SK-N-SH (cell line): ENCODE measurements at regions not wholly inside any gene's neighbourhood (a gene's known extent, or its start where the extent isn't known, plus 50 kb on each side); places are given as distances from the start of the nearest gene placed in this dataset.

ENCODE experiments used
- CTCF ChIA-PET: fragments of 300-600, 350-600 bp; formaldehyde crosslinking; extraction: SDS; loops from one replicate; lab custom pipeline; 2021; lab: Yijun Ruan, JAX
- POLR2A ChIA-PET: fragments of 350-600 bp; sonication (Branson Sonifier 250); formaldehyde crosslinking; extraction: SDS; loops from one replicate; lab custom pipeline; 2020; ENCODE audit warnings: antibody characterized with exemption, inconsistent platforms; lab: Yijun Ruan, JAX
- DNase-seq: peaks from one replicate; pipeline ENCODE4 v3.0.0; 2012
- H2AFZ ChIP-seq: fragments of 200-600 bp; sonication (generic); 2 replicates; pipeline ENCODE4 v1.8.1; 2016; ENCODE audit warnings: antibody characterized with exemption, mild to moderate bottlenecking, low read depth
- H3F3A ChIP-seq: fragments of 200-600 bp; sonication (generic); replicated peaks from 2 replicates; pipeline ENCODE3; 2016; ENCODE audit warnings: antibody characterized with exemption, mild to moderate bottlenecking; ENCODE audit not compliant: insufficient read depth
- H3K27ac ChIP-seq, 2 experiments: fragments of 200-500 bp in 1 of 2; fragments of 200-600 bp in 1 of 2; sonication (Bioruptor generic) in 1 of 2; sonication (generic), shearing (Covaris generic) in 1 of 2; 2 replicates each; pipeline versions ENCODE4 v1.5.1 to v1.6.1; 2014 to 2016; ENCODE audit warnings: low read depth in 2 of 2, inconsistent platforms in 1 of 2, low read length in 1 of 2, mild to moderate bottlenecking in 1 of 2, mixed read lengths in 1 of 2
- H3K27me3 ChIP-seq: fragments of 200-600 bp; sonication (generic), shearing (Covaris generic); 2 replicates; pipeline ENCODE4 v1.6.1; 2016; ENCODE audit warnings: mixed run types; ENCODE audit not compliant: insufficient read depth
- H3K36me3 ChIP-seq, 2 experiments: fragments of 200-500 bp in 1 of 2; fragments of 200-600 bp in 1 of 2; sonication (Bioruptor generic) in 1 of 2; sonication (generic) in 1 of 2; replicated peaks in 1 of 2; 2 replicates each; pipeline versions ENCODE3 to v1.5.1; 2014 to 2016; ENCODE audit warnings: low read length in 1 of 2, mild to moderate bottlenecking in 1 of 2; ENCODE audit not compliant: insufficient read depth in 2 of 2, control insufficient read depth in 1 of 2
- H3K4me1 ChIP-seq, 2 experiments: fragments of 200-500 bp in 1 of 2; fragments of 200-600 bp in 1 of 2; sonication (Bioruptor generic) in 1 of 2; sonication (generic), shearing (Covaris generic) in 1 of 2; 2 replicates each; pipeline versions ENCODE4 v1.5.1 to v1.6.1; 2014 to 2016; ENCODE audit warnings: low read depth in 1 of 2, low read length in 1 of 2, mixed run types in 1 of 2; ENCODE audit not compliant: insufficient read depth in 2 of 2, control insufficient read depth in 1 of 2
- H3K4me2 ChIP-seq: fragments of 200-600 bp; sonication (generic), shearing (Covaris generic); 2 replicates; pipeline ENCODE4 v1.6.1; 2017; ENCODE audit warnings: mixed run types
- H3K4me3 ChIP-seq, 2 experiments: fragments of 200-500 bp in 1 of 2; fragments of 200-600 bp in 1 of 2; sonication (Bioruptor generic) in 1 of 2; sonication (generic), shearing (Covaris generic) in 1 of 2; 2 replicates each; pipeline versions ENCODE4 v1.5.1 to v1.8.1; 2014 to 2016; ENCODE audit warnings: low read depth in 2 of 2, inconsistent platforms in 1 of 2, low read length in 1 of 2, mild to moderate bottlenecking in 1 of 2, mixed read lengths in 1 of 2, moderate library complexity in 1 of 2
- H3K79me2 ChIP-seq: fragments of 200-600 bp; sonication (generic); 2 replicates; pipeline ENCODE4 v1.8.1; 2017; ENCODE audit warnings: mild to moderate bottlenecking; ENCODE audit not compliant: insufficient read depth
- H3K9ac ChIP-seq: fragments of 200-600 bp; sonication (generic); 2 replicates; pipeline ENCODE4 v1.6.1; 2017; ENCODE audit warnings: mixed run types
- H3K9me2 ChIP-seq: fragments of 200-600 bp; sonication (generic); 2 replicates; pipeline ENCODE4 v1.6.1; 2017; ENCODE audit warnings: mixed run types
- H3K9me3 ChIP-seq: fragments of 200-600 bp; sonication (generic); 2 replicates; pipeline ENCODE4 v1.6.1; 2017; ENCODE audit warnings: mixed run types, mild to moderate bottlenecking, moderate library complexity
- H4K20me1 ChIP-seq: fragments of 200-600 bp; sonication (generic); 2 replicates; pipeline ENCODE4 v1.6.1; 2017; ENCODE audit warnings: mild to moderate bottlenecking, mixed run types; ENCODE audit not compliant: insufficient read depth
- EZH2phosphoT487 ChIP-seq: fragments of 200-600 bp; sonication (generic); IDR thresholded peaks from 2 replicates; pipeline ENCODE4 v1.6.1; 2017; ENCODE audit warnings: low read depth, mixed run types, mild to moderate bottlenecking, antibody characterized with exemption, moderate library complexity, borderline replicate concordance
- FOSL2 ChIP-seq: IDR thresholded peaks from 2 replicates; pipeline ENCODE4 v1.4.0; 2012; ENCODE audit warnings: low read depth, mild to moderate bottlenecking, moderate library complexity, borderline replicate concordance
- MEF2A ChIP-seq: IDR thresholded peaks from 2 replicates; pipeline ENCODE4 v1.4.0; 2012; ENCODE audit warnings: low read depth, borderline replicate concordance
- NRF1 ChIP-seq: IDR thresholded peaks from 2 replicates; pipeline ENCODE4 v1.6.1; 2012; ENCODE audit warnings: low read depth, mild to moderate bottlenecking, low read length
- RAD21 ChIP-seq: IDR thresholded peaks from 2 replicates; pipeline ENCODE4 v1.6.1; 2012; ENCODE audit warnings: mild to moderate bottlenecking, low read length
- RCOR1 ChIP-seq: fragments of 150-350 bp; IDR thresholded peaks from 2 replicates; pipeline ENCODE4 v1.6.1; 2017; ENCODE audit warnings: antibody characterized with exemption, low read length
- REST ChIP-seq: IDR thresholded peaks from 2 replicates; pipeline ENCODE4 v1.6.1; 2012; ENCODE audit warnings: mild to moderate bottlenecking, low read depth, low read length, moderate library complexity
- RXRA ChIP-seq: IDR thresholded peaks from 2 replicates; pipeline ENCODE4 v1.4.0; 2012; ENCODE audit warnings: low read depth, mild to moderate bottlenecking, borderline replicate concordance
- SMC3 ChIP-seq: IDR thresholded peaks from 2 replicates; pipeline ENCODE4 v1.6.1; 2012; ENCODE audit warnings: low read depth, low read length, improper control_type of control experiment
- TAF1 ChIP-seq: IDR thresholded peaks from 2 replicates; pipeline ENCODE4 v1.6.1; 2012; ENCODE audit warnings: low read depth, mild to moderate bottlenecking, low read length, moderate library complexity, borderline replicate concordance
- USF1 ChIP-seq: IDR thresholded peaks from 2 replicates; pipeline ENCODE4 v1.4.0; 2012; ENCODE audit warnings: low read depth, borderline replicate concordance
- WGBS: methylation state at CpG from one replicate; pipeline ENCODE4 v1.1.6; 2017; ENCODE audit warnings: low lambda C conversion rate; 5-methylcytosine and 5-hydroxymethylcytosine counted together
- TF ChIP-seq, protein P1 (sequence below): fragments of 150-350 bp; IDR thresholded peaks from 2 replicates; pipeline ENCODE4 v1.6.1; 2017; ENCODE audit warnings: antibody characterized with exemption, low read length, low read depth, borderline replicate concordance
- TF ChIP-seq, protein P2 (sequence below): IDR thresholded peaks from 2 replicates; pipeline ENCODE4 v1.4.0; 2012; ENCODE audit warnings: low read depth, borderline replicate concordance

DNA sequence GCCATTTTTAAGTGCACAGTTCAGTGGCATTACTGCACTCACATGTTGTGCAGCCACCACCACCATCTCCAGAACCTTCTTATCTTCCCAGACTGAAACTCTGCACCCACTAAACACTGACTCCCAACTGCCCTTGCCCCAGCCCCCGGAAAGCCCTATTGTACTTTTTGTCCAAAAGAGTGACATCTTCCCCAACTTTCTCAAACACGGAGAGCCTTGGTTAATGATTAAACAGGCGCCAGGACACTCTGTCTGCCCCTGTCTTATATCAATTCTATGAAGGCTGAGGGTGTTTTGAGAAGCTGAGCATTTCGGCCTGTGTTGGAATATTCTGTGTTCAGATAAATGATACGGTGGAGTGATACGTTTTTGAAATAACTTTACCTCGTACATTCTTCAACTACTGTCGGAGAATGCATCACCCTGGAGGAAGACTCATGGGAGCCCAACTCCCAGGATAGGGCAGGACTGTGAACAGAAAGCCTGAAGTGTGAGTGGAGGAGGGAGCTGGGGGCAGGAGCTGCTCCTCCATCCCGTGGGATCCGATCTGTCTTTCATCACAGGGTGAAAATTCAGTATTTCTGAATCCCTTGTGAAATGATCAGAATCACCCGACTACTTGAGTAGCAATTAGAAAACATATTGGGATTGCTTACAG, 68.7 kb upstream of the FOXC1 start:
- Histone ChIP-seq H3K79me2 (no peaks in the 10 kb centered on the region), H3K9me2 (no peaks in the 10 kb centered on the region), H3F3A (no peaks in the 10 kb centered on the region)
- POLR2A ChIA-PET, result no interaction called here
- CTCF ChIA-PET, result no interaction called here
- TF ChIP-seq NRF1, result no peak
- TF ChIP-seq RXRA, result no peak
- TF ChIP-seq FOSL2, result no peak
- TF ChIP-seq REST, result no peak
- TF ChIP-seq RCOR1, result no peak
- TF ChIP-seq RAD21, result no peak
- TF ChIP-seq, protein P1, sequence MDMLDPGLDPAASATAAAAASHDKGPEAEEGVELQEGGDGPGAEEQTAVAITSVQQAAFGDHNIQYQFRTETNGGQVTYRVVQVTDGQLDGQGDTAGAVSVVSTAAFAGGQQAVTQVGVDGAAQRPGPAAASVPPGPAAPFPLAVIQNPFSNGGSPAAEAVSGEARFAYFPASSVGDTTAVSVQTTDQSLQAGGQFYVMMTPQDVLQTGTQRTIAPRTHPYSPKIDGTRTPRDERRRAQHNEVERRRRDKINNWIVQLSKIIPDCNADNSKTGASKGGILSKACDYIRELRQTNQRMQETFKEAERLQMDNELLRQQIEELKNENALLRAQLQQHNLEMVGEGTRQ, result no peak
- TF ChIP-seq, protein P2, sequence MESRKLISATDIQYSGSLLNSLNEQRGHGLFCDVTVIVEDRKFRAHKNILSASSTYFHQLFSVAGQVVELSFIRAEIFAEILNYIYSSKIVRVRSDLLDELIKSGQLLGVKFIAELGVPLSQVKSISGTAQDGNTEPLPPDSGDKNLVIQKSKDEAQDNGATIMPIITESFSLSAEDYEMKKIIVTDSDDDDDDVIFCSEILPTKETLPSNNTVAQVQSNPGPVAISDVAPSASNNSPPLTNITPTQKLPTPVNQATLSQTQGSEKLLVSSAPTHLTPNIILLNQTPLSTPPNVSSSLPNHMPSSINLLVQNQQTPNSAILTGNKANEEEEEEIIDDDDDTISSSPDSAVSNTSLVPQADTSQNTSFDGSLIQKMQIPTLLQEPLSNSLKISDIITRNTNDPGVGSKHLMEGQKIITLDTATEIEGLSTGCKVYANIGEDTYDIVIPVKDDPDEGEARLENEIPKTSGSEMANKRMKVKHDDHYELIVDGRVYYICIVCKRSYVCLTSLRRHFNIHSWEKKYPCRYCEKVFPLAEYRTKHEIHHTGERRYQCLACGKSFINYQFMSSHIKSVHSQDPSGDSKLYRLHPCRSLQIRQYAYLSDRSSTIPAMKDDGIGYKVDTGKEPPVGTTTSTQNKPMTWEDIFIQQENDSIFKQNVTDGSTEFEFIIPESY, result no peak
- TF ChIP-seq SMC3, result no peak
- TF ChIP-seq USF1, result no peak
- TF ChIP-seq EZH2phosphoT487, result no peak
- TF ChIP-seq MEF2A, result no peak
- TF ChIP-seq TAF1, result no peak
- TF ChIP-seq, all 33 proteins: peak for 0
- no peaks in the 10 kb centered on the region for H3K4me1 ChIP-seq
- WGBS, result 7% methylated on average over 11 of the region's 11 CpGs
- DNase-seq, result no peak
- H3K36me3 ChIP-seq, result no peaks in the 10 kb centered on the region
- H3K9me3 ChIP-seq, result no peaks in the 10 kb centered on the region
- no peak overlapping the region for H2AFZ ChIP-seq
- no peak overlapping the region for H3K4me2 ChIP-seq
- no peaks in the 10 kb centered on the region for H4K20me1 ChIP-seq
- no peak overlapping the region for H3K27ac ChIP-seq
- no peak overlapping the region for H3K9ac ChIP-seq
- H3K4me3 ChIP-seq, result no peak overlapping the region
- peaks cover 23% of the 10 kb centered on the region; the same call in 1 of the 2 replicates for H3K27me3 ChIP-seq
